GM19025 (cell line): ENCODE measurements at regions not wholly inside any gene's neighbourhood (a gene's known extent, or its start where the extent isn't known, plus 50 kb on each side); places are given as distances from the start of the nearest gene placed in this dataset.

ENCODE experiments used
- ATAC-seq: cut with Tn5 transposase; IDR thresholded peaks from one replicate; pipeline ENCODE4 v1.9.1; 2021; ENCODE audit warnings: mild to moderate bottlenecking, low read depth, moderate library complexity; ENCODE audit not compliant: unreplicated experiment

- no peak for ATAC-seq
Measured at GRCh38 chrX:20361081-20361889, 94.6 kb upstream of the RPS6KA3 start.

GRCh38 chrX:20355187-20355586, 88.5 kb upstream of the RPS6KA3 start:
- ATAC-seq = no peak

- ATAC-seq = no peak
Measured at GRCh38 chrX:20354505-20354904, 87.8 kb upstream of the RPS6KA3 start.

- peak; percentile 75 for ATAC-seq
Measured at GRCh38 chrX:20352935-20353336, 86.2 kb upstream of the RPS6KA3 start.

- no peak for ATAC-seq
Measured at GRCh38 chrX:20352504-20352903, 85.8 kb upstream of the RPS6KA3 start.

GRCh38 chrX:20350596-20350995, 83.9 kb upstream of the RPS6KA3 start:
- ATAC-seq = no peak

- ATAC-seq = no peak
Measured at GRCh38 chrX:20348139-20348538, 81.4 kb upstream of the RPS6KA3 start.

GRCh38 chrX:20347481-20347880, 80.8 kb upstream of the RPS6KA3 start:
- no peak for ATAC-seq

GRCh38 chrX:20333672-20334071, 67.0 kb upstream of the RPS6KA3 start:
- ATAC-seq = no peak

- no peak for ATAC-seq
Measured at GRCh38 chrX:20330545-20330944, 63.8 kb upstream of the RPS6KA3 start.

- no peak for ATAC-seq
Measured at GRCh38 chrX:20329435-20329834, 62.7 kb upstream of the RPS6KA3 start.

- ATAC-seq = no peak
Measured at GRCh38 chrX:20325786-20326388, 59.2 kb upstream of the RPS6KA3 start.

GRCh38 chrX:20322887-20323286, 56.2 kb upstream of the RPS6KA3 start:
- no peak for ATAC-seq

- peak; percentile 93 for ATAC-seq
Measured at GRCh38 chrX:20320461-20321159, 53.9 kb upstream of the RPS6KA3 start.

- no peak for ATAC-seq
Measured at GRCh38 chrX:20319054-20319453, 52.3 kb upstream of the RPS6KA3 start.

GRCh38 chrX:20317873-20318272, 51.2 kb upstream of the RPS6KA3 start:
- ATAC-seq = no peak
